AG20443 (cell line): ENCODE measurements at regions not wholly inside any gene's neighbourhood (a gene's known extent, or its start where the extent isn't known, plus 50 kb on each side); places are given as distances from the start of the nearest gene placed in this dataset.

Experiments
- DNase-seq: peaks from one replicate; pipeline ENCODE4 v3.0.0; 2012; ENCODE audit warnings: low spot score, mixed read lengths

- no peak for DNase-seq
These were observed 121.6 kb upstream of the STK26 start for GRCh38 chrX:131901546-131901945.

- no peak for DNase-seq
These were observed 115.4 kb upstream of the STK26 start for GRCh38 chrX:131907488-131908314.

GRCh38 chrX:131910586-131910985 lies 112.5 kb upstream of the STK26 start:
- DNase-seq: no peak

GRCh38 chrX:131915488-131915887 lies 107.6 kb upstream of the STK26 start:
- no peak for DNase-seq

- DNase-seq: no peak
These were observed 105.5 kb upstream of the STK26 start for GRCh38 chrX:131917588-131917987.

GRCh38 chrX:131918839-131919238 lies 104.3 kb upstream of the STK26 start:
- no peak for DNase-seq

GRCh38 chrX:131923614-131924250 lies 99.4 kb upstream of the STK26 start:
- no peak for DNase-seq

- DNase-seq: no peak
These were observed 84.4 kb upstream of the STK26 start for GRCh38 chrX:131938749-131939148.

- no peak for DNase-seq
These were observed 81.1 kb upstream of the STK26 start for GRCh38 chrX:131942034-131942433.

GRCh38 chrX:131944936-131945902 lies 77.9 kb upstream of the STK26 start:
- DNase-seq: no peak

- no peak for DNase-seq
These were observed 71.9 kb upstream of the STK26 start for GRCh38 chrX:131951166-131951565.

- no peak for DNase-seq
These were observed 67.9 kb upstream of the STK26 start for GRCh38 chrX:131955099-131955777.

- DNase-seq: no peak
These were observed 64.4 kb upstream of the STK26 start for GRCh38 chrX:131958724-131959123.

- DNase-seq: no peak
These were observed 52.8 kb upstream of the STK26 start for GRCh38 chrX:131970347-131970746.
